A673 (cell line): ENCODE measurements at regions not wholly inside any gene's neighbourhood (a gene's known extent, or its start where the extent isn't known, plus 50 kb on each side); places are given as distances from the start of the nearest gene placed in this dataset.

Source experiments
- BruUV-seq: library from RNA; stranded (reverse); fragments of 400-500 nt; replicated peaks from 2 replicates; lab custom pipeline; 2021; lab: Mats Ljungman, UMichigan
- CTCF ChIA-PET: fragments of 300-600 bp; sonication (Branson Sonifier 250); formaldehyde crosslinking; loops from one replicate; lab custom pipeline; 2022; ENCODE audit warnings: antibody characterized with exemption; lab: Charles Lee
- POLR2A ChIA-PET: fragments of 300-600 bp; sonication (Branson Sonifier 250); formaldehyde crosslinking; loops from one replicate; lab custom pipeline; 2022; ENCODE audit warnings: antibody characterized with exemption; ENCODE audit not compliant: low non-redundant PET; lab: Charles Lee
- DNase-seq: peaks from one replicate; pipeline ENCODE4 v3.0.0-alpha.2; 2015; ENCODE audit warnings: low spot score
- H3K27ac ChIP-seq: fragments of 200-600 bp; sonication (generic); 2 replicates; pipeline ENCODE4 v1.5.1; 2016; ENCODE audit warnings: mixed run types, low read depth, mild to moderate bottlenecking, mixed read lengths, antibody characterized with exemption, low read length; ENCODE audit not compliant: poor library complexity, severe bottlenecking
- H3K27me3 ChIP-seq: fragments of 200-600 bp; sonication (generic); replicated peaks from 2 replicates; pipeline ENCODE4 v1.6.1; 2017; ENCODE audit warnings: mixed run types, low read depth, mild to moderate bottlenecking, mixed read lengths, antibody characterized with exemption, low read length; ENCODE audit not compliant: insufficient read depth, poor library complexity
- H3K36me3 ChIP-seq: fragments of 200-600 bp; sonication (generic); 2 replicates; pipeline ENCODE4 v1.6.1; 2016; ENCODE audit warnings: mixed run types, mild to moderate bottlenecking, mixed read lengths, antibody characterized with exemption, low read length; ENCODE audit not compliant: insufficient read depth, poor library complexity, severe bottlenecking
- H3K4me1 ChIP-seq: fragments of 200-600 bp; sonication (generic); 2 replicates; pipeline ENCODE4 v1.6.1; 2017; ENCODE audit warnings: mixed run types, mild to moderate bottlenecking, mixed read lengths, antibody characterized with exemption, low read length; ENCODE audit not compliant: insufficient read depth, poor library complexity, severe bottlenecking
- H3K4me3 ChIP-seq: fragments of 200-600 bp; sonication (generic); 2 replicates; pipeline ENCODE4 v1.5.1; 2016; ENCODE audit warnings: low read depth, mixed run types, mild to moderate bottlenecking, mixed read lengths, low read length; ENCODE audit not compliant: poor library complexity, severe bottlenecking
- H3K9me3 ChIP-seq: fragments of 200-600 bp; sonication (generic); 2 replicates; pipeline ENCODE4 v1.6.1; 2016; ENCODE audit warnings: mixed run types, low read depth, mild to moderate bottlenecking, mixed read lengths, antibody characterized with exemption, low read length; ENCODE audit not compliant: poor library complexity, severe bottlenecking
- EZH2 ChIP-seq: fragments of 200-600 bp; sonication (generic); IDR thresholded peaks from 2 replicates; pipeline ENCODE4 v1.6.1; 2017; ENCODE audit warnings: borderline replicate concordance, low read depth, mild to moderate bottlenecking, mixed read lengths, antibody characterized with exemption, low read length; ENCODE audit not compliant: poor library complexity, severe bottlenecking
- intact Hi-C: fragments of 100-400 bp; cut with micrococcal nuclease; formaldehyde crosslinking; loops from one replicate; pipeline ENCODE4 v1.10.0; 2022; ENCODE audit not compliant: unreplicated experiment
- TF ChIP-seq, protein P1 (sequence below): fragments of 300-800, 200-600 bp; sonication (generic); conservative IDR thresholded peaks from 2 replicates; pipeline ENCODE4 v1.5.1; 2017; ENCODE audit warnings: low read depth, mild to moderate bottlenecking, antibody characterized with exemption, low read length, moderate library complexity, mixed read lengths

DNA sequence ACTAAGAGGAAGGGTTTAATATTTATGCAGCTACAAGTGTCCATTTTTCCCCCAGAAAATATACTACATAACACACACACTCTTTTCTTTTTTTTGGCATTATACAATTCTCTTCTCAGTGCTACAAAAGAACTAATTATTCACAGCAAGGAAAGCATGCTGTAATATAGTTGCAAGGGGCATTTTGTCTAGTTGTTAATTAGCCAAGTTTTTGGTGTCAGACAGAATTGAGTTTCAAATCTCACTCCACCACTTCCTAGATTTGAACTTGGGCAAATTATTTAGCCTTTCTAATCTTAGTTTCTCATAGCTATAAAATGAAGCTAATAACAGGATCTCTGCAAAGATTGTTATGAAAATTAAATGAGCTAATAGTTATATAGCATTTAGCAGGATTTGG, 60.0 kb upstream of the VTCN1 start:
- no TSS peak for BruUV-seq
- H3K36me3 ChIP-seq, result no peaks in the 10 kb centered on the region
- intact Hi-C loops, result no loop called here
- no peaks in the 10 kb centered on the region for H3K4me1 ChIP-seq
- CTCF ChIA-PET, result no interaction called here
- no peaks in the 10 kb centered on the region for H3K9me3 ChIP-seq
- H3K27me3 ChIP-seq, result no peaks in the 10 kb centered on the region
- DNase-seq, result no peak
- TF ChIP-seq, protein P1, sequence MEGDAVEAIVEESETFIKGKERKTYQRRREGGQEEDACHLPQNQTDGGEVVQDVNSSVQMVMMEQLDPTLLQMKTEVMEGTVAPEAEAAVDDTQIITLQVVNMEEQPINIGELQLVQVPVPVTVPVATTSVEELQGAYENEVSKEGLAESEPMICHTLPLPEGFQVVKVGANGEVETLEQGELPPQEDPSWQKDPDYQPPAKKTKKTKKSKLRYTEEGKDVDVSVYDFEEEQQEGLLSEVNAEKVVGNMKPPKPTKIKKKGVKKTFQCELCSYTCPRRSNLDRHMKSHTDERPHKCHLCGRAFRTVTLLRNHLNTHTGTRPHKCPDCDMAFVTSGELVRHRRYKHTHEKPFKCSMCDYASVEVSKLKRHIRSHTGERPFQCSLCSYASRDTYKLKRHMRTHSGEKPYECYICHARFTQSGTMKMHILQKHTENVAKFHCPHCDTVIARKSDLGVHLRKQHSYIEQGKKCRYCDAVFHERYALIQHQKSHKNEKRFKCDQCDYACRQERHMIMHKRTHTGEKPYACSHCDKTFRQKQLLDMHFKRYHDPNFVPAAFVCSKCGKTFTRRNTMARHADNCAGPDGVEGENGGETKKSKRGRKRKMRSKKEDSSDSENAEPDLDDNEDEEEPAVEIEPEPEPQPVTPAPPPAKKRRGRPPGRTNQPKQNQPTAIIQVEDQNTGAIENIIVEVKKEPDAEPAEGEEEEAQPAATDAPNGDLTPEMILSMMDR, result no peak
- no peak for TF ChIP-seq EZH2
- no peak overlapping the region for H3K4me3 ChIP-seq
- H3K27ac ChIP-seq, result no peak overlapping the region
- POLR2A ChIA-PET, result no interaction called here

DNA sequence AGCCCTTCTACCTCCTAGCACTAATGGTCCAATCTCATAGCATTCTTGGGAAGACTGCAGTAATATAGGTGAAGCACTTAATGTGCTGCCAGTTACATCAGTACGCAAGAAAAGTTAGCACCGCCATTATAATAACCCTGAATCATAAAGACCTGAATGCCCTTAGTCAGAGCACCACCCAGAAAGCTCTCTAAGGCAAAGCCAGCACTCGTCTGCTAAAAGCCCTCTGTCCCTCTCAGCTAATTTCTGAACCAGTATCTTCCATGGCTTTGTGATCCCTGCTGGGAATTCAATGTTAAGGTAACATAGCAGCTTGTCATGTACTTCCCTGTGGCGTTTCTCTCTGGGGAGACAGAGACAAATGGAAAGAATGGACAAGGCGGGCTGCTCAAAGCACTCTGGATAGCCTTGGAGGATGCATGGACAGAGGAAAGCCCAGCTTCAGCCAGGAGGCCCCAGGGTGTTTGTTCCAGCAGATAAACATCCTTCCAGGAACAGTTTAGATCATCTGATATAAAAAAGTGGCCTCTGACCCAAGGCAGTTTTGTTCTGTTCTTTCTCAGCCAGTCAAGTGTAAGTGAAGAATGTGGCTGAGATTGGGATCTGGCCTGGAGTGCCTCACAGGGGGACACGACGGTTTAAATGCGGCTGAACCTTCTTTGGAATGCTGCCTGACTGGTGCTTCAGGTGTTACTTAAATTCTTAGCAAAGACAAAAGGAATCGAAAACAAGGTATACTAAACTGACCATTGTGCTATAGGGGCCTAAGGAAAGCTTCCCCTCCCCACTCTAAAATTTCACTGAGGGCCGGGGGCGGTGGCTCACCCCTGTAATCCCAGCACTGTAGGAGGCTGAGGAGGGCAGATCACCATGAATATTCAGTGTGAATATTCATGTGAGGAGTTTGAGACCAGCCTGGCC, 58.1 kb upstream of the VTCN1 start:
- ChIA-PET CTCF (no interaction called here), POLR2A (no interaction called here)
- H3K4me1 ChIP-seq, result no peaks in the 10 kb centered on the region
- no peak overlapping the region for H3K27ac ChIP-seq
- no peak for TF ChIP-seq EZH2
- TF ChIP-seq, protein P1, result no peak
- H3K36me3 ChIP-seq, result no peaks in the 10 kb centered on the region
- no peaks in the 10 kb centered on the region for H3K27me3 ChIP-seq
- no peak for DNase-seq
- H3K9me3 ChIP-seq, result no peaks in the 10 kb centered on the region
- no peak overlapping the region for H3K4me3 ChIP-seq
- intact Hi-C loops, result no loop called here
- BruUV-seq, result no TSS peak

DNA sequence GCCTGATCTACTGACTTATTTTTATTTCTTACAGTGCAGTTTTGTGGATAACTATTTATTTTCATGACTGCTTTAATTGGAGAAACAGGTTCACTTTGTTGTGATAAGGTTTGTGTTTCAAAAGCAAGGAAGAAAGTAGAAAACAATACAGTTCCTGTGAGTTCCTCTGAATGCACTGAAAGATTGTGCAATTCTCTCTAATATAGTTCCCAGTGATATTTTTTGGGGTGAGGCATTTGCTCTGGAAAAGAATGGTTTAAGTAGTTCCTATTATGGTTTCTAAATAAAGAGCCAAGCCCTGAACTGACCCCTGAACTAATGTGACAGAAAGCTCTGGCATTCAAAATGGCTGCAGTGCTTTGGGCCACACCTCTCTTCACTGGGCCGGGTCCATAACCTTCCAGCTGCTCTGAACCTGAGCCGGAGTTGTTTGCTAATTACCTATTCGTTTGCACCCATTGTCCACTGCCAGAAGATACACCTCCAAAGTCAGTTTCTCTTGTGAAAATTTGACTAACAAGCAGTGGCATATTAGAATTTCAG, 56.6 kb upstream of the VTCN1 start:
- intact Hi-C loops, result no loop called here

More for the DNA sequence above, 56.6 kb upstream of the VTCN1 start:
- Histone ChIP-seq H3K4me3 (no peak overlapping the region), H3K27ac (no peak overlapping the region), H3K27me3 (no peaks in the 10 kb centered on the region), H3K4me1 (no peaks in the 10 kb centered on the region), H3K36me3 (no peaks in the 10 kb centered on the region), H3K9me3 (no peaks in the 10 kb centered on the region)
- TF ChIP-seq EZH2, result no peak
- TF ChIP-seq, protein P1, result no peak
- no peak for DNase-seq
- CTCF ChIA-PET, result no interaction called here
- no TSS peak for BruUV-seq
- POLR2A ChIA-PET, result no interaction called here
